Brain microvascular endothelial cell (primary cell): ENCODE measurements at regions not wholly inside any gene's neighbourhood (a gene's known extent, or its start where the extent isn't known, plus 50 kb on each side); places are given as distances from the start of the nearest gene placed in this dataset.

Experiments
- DNase-seq: peaks from one replicate; pipeline ENCODE4 v3.0.0-alpha.2; 2020
- H3K27ac ChIP-seq: fragments of 250-450 bp; sonication (Bioruptor Pico); 2 replicates; pipeline ENCODE4 v1.5.1; 2020; ENCODE audit warnings: mild to moderate bottlenecking, moderate library complexity
- H3K27me3 ChIP-seq: fragments of 250-450 bp; sonication (Bioruptor Pico); replicated peaks from 2 replicates; pipeline ENCODE4 v1.5.1; 2020; ENCODE audit warnings: mild to moderate bottlenecking
- H3K36me3 ChIP-seq: fragments of 250-450 bp; sonication (Bioruptor Pico); replicated peaks from 2 replicates; pipeline ENCODE4 v1.5.1; 2020; ENCODE audit warnings: mild to moderate bottlenecking
- H3K4me3 ChIP-seq: 2 replicates; pipeline ENCODE4 v1.5.1; 2011; ENCODE audit warnings: low read depth, mild to moderate bottlenecking, control low read depth, low read length, moderate library complexity
- in situ Hi-C: cut with HindIII; loops from 2 replicates; pipeline ENCODE4 v1.10.0; 2017; ENCODE audit warnings: low sequenced_read_pairs, low pct_ligation_motif_present
- TF ChIP-seq, protein P1 (sequence below): IDR thresholded peaks from 2 replicates; pipeline ENCODE4 v1.5.1; 2011; ENCODE audit warnings: low read depth, mild to moderate bottlenecking, moderate library complexity, low read length, control low read depth, inconsistent platforms; ENCODE audit errors: missing control alignments

- Histone ChIP-seq H3K36me3 (no peaks in the 10 kb centered on the region), H3K27ac (no peak overlapping the region), H3K4me3 (no peak overlapping the region), H3K27me3 (no peaks in the 10 kb centered on the region)
- in situ Hi-C loops = no loop called here
- TF ChIP-seq, protein P1, sequence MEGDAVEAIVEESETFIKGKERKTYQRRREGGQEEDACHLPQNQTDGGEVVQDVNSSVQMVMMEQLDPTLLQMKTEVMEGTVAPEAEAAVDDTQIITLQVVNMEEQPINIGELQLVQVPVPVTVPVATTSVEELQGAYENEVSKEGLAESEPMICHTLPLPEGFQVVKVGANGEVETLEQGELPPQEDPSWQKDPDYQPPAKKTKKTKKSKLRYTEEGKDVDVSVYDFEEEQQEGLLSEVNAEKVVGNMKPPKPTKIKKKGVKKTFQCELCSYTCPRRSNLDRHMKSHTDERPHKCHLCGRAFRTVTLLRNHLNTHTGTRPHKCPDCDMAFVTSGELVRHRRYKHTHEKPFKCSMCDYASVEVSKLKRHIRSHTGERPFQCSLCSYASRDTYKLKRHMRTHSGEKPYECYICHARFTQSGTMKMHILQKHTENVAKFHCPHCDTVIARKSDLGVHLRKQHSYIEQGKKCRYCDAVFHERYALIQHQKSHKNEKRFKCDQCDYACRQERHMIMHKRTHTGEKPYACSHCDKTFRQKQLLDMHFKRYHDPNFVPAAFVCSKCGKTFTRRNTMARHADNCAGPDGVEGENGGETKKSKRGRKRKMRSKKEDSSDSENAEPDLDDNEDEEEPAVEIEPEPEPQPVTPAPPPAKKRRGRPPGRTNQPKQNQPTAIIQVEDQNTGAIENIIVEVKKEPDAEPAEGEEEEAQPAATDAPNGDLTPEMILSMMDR = no peak
- no peak for DNase-seq
Measured at GRCh38 chr2:47641366-47641765, 70.6 kb upstream of the KCNK12 start.

DNA sequence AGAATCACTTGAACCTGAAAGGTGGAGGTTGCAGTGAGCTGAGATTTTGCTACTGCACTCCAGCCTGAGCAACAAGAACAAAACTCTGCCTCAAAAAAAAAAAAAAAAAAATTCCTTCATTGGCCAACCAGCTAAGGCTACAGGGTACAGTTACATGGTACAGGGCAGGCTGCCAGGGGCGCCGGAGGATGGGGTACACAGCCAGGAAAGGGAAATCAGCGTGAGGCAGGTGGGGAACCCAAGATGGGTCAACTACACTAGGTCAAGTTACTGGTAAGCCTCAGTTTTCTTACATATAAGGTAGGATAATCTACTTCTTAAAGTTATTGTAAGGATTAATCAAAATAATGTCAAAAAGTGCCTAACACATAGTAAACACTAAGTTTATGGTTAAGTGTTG is 69.6 kb upstream of the KCNK12 start:
- DNase-seq = no peak
- H3K27me3 ChIP-seq = no peaks in the 10 kb centered on the region
- H3K4me3 ChIP-seq = no peak overlapping the region
- TF ChIP-seq, protein P1 = no peak
- in situ Hi-C loops = no loop called here
- no peaks in the 10 kb centered on the region for H3K36me3 ChIP-seq
- no peak overlapping the region for H3K27ac ChIP-seq

DNA sequence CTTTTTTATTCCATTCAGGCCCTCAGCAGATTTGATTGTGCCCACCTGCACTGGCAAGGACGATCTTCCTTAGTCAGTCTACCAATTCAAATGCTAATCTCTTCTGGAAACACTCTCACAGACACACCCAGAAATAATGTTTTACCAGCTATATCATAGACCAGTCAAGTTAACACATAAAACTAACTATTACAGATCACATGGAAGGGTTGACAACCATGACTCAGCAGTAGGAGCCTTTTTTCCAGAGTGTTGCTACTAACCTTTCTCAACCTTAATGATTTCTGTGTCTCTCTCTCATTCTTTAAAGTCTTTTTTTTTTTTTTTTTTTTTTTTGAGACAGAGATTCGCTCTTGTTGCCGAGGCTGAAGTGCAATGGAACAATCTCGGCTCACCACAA is 68.7 kb upstream of the KCNK12 start:
- Histone ChIP-seq H3K27ac (no peak overlapping the region), H3K36me3 (no peaks in the 10 kb centered on the region), H3K4me3 (no peak overlapping the region), H3K27me3 (no peaks in the 10 kb centered on the region)
- in situ Hi-C loops = no loop called here
- no peak for DNase-seq
- TF ChIP-seq, protein P1 = no peak

GRCh38 chr2:47638430-47638829 is 67.6 kb upstream of the KCNK12 start:
- in situ Hi-C loops = no loop called here
- Histone ChIP-seq H3K36me3 (no peaks in the 10 kb centered on the region), H3K27me3 (no peaks in the 10 kb centered on the region), H3K27ac (no peak overlapping the region), H3K4me3 (no peak overlapping the region)
- no peak for DNase-seq
- TF ChIP-seq, protein P1 = no peak

GRCh38 chr2:47636596-47637264 is 65.9 kb upstream of the KCNK12 start:
- in situ Hi-C loops = no loop called here
- H3K27me3 ChIP-seq = no peaks in the 10 kb centered on the region
- TF ChIP-seq, protein P1 = no peak
- no peak overlapping the region for H3K27ac ChIP-seq
- no peaks in the 10 kb centered on the region for H3K36me3 ChIP-seq
- H3K4me3 ChIP-seq = no peak overlapping the region
- no peak for DNase-seq

GRCh38 chr2:47636176-47636575 is 65.4 kb upstream of the KCNK12 start:
- Histone ChIP-seq H3K27me3 (no peaks in the 10 kb centered on the region), H3K27ac (no peak overlapping the region), H3K4me3 (no peak overlapping the region), H3K36me3 (no peaks in the 10 kb centered on the region)
- TF ChIP-seq, protein P1 = no peak
- in situ Hi-C loops = no loop called here
- DNase-seq = no peak
